WI38 (cell line): ENCODE measurements at regions not wholly inside any gene's neighbourhood (a gene's known extent, or its start where the extent isn't known, plus 50 kb on each side); places are given as distances from the start of the nearest gene placed in this dataset.

Experiments
- H3K4me3 ChIP-seq: 2 replicates; pipeline ENCODE4 v1.5.1; 2011; ENCODE audit warnings: low read depth, mild to moderate bottlenecking, control low read depth, low read length
- CTCF ChIP-seq: IDR thresholded peaks from 2 replicates; pipeline ENCODE4 v1.5.1; 2012; ENCODE audit warnings: low read depth, mild to moderate bottlenecking, control low read depth, low read length

GRCh38 chr18:32566960-32567359, 96.3 kb upstream of the GAREM1 start:
- no peak for TF ChIP-seq CTCF
- H3K4me3 ChIP-seq: no peak overlapping the region

GRCh38 chr18:32553640-32554365, 83.1 kb upstream of the GAREM1 start:
- TF ChIP-seq CTCF: no peak
- H3K4me3 ChIP-seq: no peak overlapping the region

GRCh38 chr18:32553174-32553573, 82.5 kb upstream of the GAREM1 start:
- no peak overlapping the region for H3K4me3 ChIP-seq
- no peak for TF ChIP-seq CTCF

GRCh38 chr18:32552421-32553030, 81.8 kb upstream of the GAREM1 start:
- TF ChIP-seq CTCF: peak; percentile 22; the same call in 1 of the 2 replicates
- no peak overlapping the region for H3K4me3 ChIP-seq

GRCh38 chr18:32550963-32551362, 80.3 kb upstream of the GAREM1 start:
- TF ChIP-seq CTCF: no peak
- no peak overlapping the region for H3K4me3 ChIP-seq

GRCh38 chr18:32549248-32550110, 78.8 kb upstream of the GAREM1 start:
- no peak overlapping the region for H3K4me3 ChIP-seq
- TF ChIP-seq CTCF: peak; percentile 24; the same call in 1 of the 2 replicates
